ENCODE measurements at regions not wholly inside any gene's neighbourhood (a gene's known extent, or its start where the extent isn't known, plus 50 kb on each side); places are given as distances from the start of the nearest gene placed in this dataset.

DNA sequence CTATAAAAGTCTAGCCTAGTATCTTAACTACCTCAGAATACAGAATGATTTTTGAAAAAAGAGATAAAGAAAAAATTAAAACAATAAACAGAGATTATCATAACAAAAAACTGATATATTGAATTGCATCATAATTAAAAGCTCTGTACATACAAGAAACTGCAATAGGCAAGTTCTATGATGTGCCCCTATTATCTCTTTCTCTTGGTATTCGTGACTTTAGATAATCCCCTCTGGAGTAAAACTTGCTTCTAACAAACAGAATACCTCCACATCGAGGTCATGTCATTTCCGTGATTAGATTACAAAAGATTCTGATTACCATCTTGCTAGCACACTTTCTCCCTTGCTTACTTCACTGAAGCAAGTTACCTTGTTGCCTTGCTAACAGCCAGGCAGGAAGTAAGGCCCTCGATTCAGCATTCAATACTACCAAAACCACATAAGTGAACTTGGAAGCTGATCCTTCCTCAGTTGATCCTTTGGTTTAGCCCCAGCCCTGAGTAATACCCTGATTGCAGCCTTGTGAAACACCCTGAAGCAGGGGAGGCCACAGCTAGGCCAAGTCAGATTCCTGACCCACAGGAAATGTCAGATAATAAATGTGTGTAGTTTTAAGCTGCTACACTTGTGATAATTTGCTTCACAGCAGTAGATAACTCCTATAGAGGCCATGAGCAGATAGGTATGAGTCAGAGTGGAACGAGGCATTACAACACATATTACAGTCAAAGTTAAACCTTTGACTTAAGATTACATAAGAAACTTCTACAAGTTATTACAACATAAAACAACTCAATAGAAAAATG, 53.7 kb upstream of the TMX4 start:
- ATAC-seq (ENCODE audit: low FRiP score) (peak; percentile 88), DNase-seq (ENCODE audit: low spot score) (no peak)

DNA sequence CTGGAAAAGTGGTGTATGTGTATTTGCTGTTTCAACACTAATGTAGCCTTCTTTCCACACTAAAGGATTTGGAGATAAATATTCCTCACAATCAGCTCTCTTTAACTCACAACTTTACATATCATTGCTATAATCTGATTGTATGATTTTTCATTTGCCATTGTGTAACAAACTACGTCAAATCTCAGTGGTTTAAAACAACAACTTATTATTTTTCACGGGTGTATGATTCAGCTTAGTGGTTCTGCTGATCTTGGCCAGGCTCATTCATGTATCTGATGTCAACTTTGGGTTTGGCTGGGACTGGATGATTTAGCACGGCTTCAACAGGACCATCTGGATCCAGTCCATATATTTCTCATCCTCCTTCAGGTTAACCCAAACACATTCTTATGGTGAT, 55.4 kb upstream of the TMX4 start:
- TF ChIP-seq, protein P1, sequence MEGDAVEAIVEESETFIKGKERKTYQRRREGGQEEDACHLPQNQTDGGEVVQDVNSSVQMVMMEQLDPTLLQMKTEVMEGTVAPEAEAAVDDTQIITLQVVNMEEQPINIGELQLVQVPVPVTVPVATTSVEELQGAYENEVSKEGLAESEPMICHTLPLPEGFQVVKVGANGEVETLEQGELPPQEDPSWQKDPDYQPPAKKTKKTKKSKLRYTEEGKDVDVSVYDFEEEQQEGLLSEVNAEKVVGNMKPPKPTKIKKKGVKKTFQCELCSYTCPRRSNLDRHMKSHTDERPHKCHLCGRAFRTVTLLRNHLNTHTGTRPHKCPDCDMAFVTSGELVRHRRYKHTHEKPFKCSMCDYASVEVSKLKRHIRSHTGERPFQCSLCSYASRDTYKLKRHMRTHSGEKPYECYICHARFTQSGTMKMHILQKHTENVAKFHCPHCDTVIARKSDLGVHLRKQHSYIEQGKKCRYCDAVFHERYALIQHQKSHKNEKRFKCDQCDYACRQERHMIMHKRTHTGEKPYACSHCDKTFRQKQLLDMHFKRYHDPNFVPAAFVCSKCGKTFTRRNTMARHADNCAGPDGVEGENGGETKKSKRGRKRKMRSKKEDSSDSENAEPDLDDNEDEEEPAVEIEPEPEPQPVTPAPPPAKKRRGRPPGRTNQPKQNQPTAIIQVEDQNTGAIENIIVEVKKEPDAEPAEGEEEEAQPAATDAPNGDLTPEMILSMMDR (IDR thresholded peaks at IDR 0.05) = no peak
- DNase-seq (ENCODE audit: low spot score) (no peak), ATAC-seq (ENCODE audit: low FRiP score) (no peak)

More for the DNA sequence above, 53.7 kb upstream of the TMX4 start:
- TF ChIP-seq, protein P1 (IDR thresholded peaks at IDR 0.05) = no peak

DNA sequence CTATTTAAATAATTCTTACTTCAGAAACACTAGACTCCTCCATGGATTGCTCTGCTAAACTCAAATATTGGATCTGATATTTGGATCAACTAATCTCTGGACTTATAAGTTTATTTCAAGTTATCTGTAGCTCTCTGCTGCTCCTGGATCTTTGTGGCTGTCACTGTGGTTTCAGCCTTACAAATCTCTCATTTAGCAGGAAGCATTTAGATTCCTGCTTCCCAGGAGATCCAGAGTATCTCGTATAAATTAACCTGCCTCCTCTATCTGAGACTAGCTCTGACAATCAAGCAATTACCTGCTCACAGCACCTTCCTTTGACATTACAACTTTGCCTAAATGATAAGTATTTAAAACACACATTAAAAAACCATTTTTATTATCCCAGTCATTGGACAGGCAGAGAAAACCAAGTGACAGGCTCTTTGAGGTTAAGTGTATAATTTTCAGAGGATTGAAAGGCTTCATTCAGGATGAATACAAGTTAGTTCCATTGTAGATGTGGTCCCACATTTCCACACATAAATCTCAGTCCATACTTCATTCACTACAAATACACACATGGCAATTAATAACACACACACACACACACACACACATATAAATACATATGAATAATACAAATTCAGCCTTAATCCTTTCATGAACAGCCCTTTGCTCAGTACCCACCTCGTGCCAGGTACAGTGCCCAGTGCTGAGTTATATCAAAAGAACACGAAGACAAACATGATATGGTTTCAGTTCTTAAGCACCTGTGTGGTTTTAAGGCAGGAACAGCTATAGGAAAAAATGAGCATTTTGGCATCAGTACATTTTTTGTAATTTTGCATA, 55.5 kb upstream of the PLCB1 start:
- TF ChIP-seq, protein P1 (IDR thresholded peaks at IDR 0.05) = no peak
- no peak for ATAC-seq (ENCODE audit: low FRiP score)

DNA sequence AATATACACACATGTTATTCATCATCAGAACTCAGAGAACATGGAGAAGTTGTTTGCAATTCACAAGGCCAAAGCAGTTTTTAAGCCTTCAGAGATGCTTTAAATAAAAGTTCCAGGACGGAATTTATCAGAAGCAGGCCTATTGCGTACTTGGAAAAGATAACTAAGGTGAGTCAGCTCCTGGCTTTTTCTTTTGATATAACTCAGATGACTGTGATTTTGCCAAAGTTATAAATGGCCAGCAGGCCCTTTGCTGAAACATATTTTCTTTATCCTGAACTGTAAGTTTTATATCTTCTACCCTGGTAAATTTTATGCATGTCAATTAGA, 55.0 kb upstream of the PLCB1 start:
- TF ChIP-seq, protein P1 (IDR thresholded peaks at IDR 0.05) = no peak
- DNase-seq (ENCODE audit: low spot score) (no peak), ATAC-seq (ENCODE audit: low FRiP score) (peak; percentile 61)

More for the DNA sequence above, 55.5 kb upstream of the PLCB1 start:
- DNase-seq (ENCODE audit: low spot score) = no peak

DNA sequence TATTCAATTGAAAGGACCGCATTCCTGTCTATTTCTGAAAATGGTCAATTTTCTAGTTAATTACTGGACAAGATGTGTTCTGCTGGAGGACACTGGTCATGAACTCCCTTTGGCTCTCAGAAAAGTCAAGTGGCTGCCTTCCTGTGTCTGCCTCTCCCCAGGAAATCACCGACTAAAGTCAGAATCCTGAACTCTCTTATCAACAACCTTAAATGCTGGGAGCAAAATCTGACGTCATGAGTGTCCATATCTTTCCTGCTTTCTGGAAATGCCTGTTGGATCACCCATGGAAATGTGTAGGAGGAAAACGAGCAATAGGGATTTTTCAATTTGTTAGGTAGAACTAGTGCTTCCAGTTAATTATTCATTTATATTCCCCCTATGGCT, 53.5 kb upstream of the PLCB1 start:
- no peak for DNase-seq (ENCODE audit: low spot score)
- TF ChIP-seq, protein P1 (IDR thresholded peaks at IDR 0.05) = no peak
- ATAC-seq (ENCODE audit: low FRiP score) = no peak

DNA sequence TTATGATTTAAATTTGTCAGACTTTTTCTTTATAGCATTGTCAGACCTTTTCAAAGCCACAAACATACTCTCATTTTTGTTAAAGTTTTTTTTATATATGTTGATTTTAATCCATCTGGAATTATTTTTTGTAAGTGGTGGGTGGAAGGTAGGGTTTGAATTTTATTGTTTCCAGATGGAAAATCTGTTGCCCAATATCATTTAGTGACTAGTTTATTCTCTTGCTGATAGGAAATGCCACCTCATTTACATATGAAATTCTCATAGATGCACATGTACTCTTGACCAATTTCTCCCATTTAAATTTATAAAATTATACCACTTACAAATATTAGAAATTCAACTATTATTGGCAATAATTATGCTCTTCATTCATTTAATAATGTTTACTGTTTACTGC, 52.1 kb upstream of the PLCB1 start:
- ATAC-seq (ENCODE audit: low FRiP score) = no peak
- TF ChIP-seq, protein P1 (IDR thresholded peaks at IDR 0.05) = no peak
- no peak for DNase-seq (ENCODE audit: low spot score)
